ENCODE measurements at regions not wholly inside any gene's neighbourhood (a gene's known extent, or its start where the extent isn't known, plus 50 kb on each side); places are given as distances from the start of the nearest gene placed in this dataset.
A peak's percentile ranks its signal among the peaks of the same experiment; 100 is the strongest.

GRCh38 chr3:193902607-193903511 lies 233.1 kb upstream of the HES1 start:
- H3K27me3 Mint-ChIP-seq (ENCODE audit: insufficient read depth, low read depth, poor library complexity): peaks cover 5% of the 10 kb centered on the region
- no peaks in the 10 kb centered on the region for H4K20me1 ChIP-seq (replicated peaks; ENCODE audit: insufficient read depth)
- peaks cover 13% of the 10 kb centered on the region for H3K4me1 ChIP-seq (ENCODE audit: insufficient read depth)
- H3K27ac ChIP-seq (ENCODE audit: low read depth): no peak overlapping the region
- no peak overlapping the region for H3K27ac Mint-ChIP-seq
- DNase-seq (ENCODE audit: low spot score): no peak
- peaks cover 3% of the 10 kb centered on the region for H3K36me3 Mint-ChIP-seq (ENCODE audit: low read depth)
- peak; percentile 76 for ATAC-seq
- no peaks in the 10 kb centered on the region for H3K9me2 ChIP-seq (ENCODE audit: insufficient read depth)
- H3K27me3 ChIP-seq (ENCODE audit: insufficient read depth): no peaks in the 10 kb centered on the region
- H3K4me1 Mint-ChIP-seq: peaks cover 23% of the 10 kb centered on the region
- no peak for TF ChIP-seq ZNF331 (CRISPR knock-in tag; IDR thresholded peaks at IDR 0.05; ENCODE audit: low read depth)
- TF ChIP-seq STAT1 (IDR thresholded peaks at IDR 0.05; ENCODE audit: unreplicated experiment): no peak
- TF ChIP-seq CREB1 (CRISPR knock-in tag; IDR thresholded peaks at IDR 0.05; ENCODE audit: low read depth): no peak
- no peak for TF ChIP-seq ETS1 (IDR thresholded peaks at IDR 0.05)
- TF ChIP-seq ZNF462 (CRISPR knock-in tag; IDR thresholded peaks at IDR 0.05): no peak
- TF ChIP-seq EZH2 (IDR thresholded peaks at IDR 0.05; ENCODE audit: low read depth, unreplicated experiment): no peak
- TF ChIP-seq NANOG (IDR thresholded peaks at IDR 0.05; ENCODE audit: borderline replicate concordance): no peak
- TF ChIP-seq REST (IDR thresholded peaks at IDR 0.05; ENCODE audit: unreplicated experiment): no peak
- no peak for TF ChIP-seq POLR2AphosphoS5 (IDR thresholded peaks at IDR 0.05; ENCODE audit: low read depth)
- H3K4me3 ChIP-seq: no peak overlapping the region
- H3K36me3 ChIP-seq (ENCODE audit: insufficient read depth): peaks cover 6% of the 10 kb centered on the region; the same call in 1 of the 2 replicates
- H3K9me3 Mint-ChIP-seq: peaks cover 6% of the 10 kb centered on the region
- H3K4me2 ChIP-seq: no peak overlapping the region
- no peaks in the 10 kb centered on the region for H3K79me2 ChIP-seq (replicated peaks; ENCODE audit: insufficient read depth)
- no peaks in the 10 kb centered on the region for H3F3A ChIP-seq (replicated peaks; ENCODE audit: low read depth)
- no peak overlapping the region for H3K4me3 Mint-ChIP-seq
- peak overlapping the region; percentile 80 for H2AFZ ChIP-seq
